ENCODE measurements at regions not wholly inside any gene's neighbourhood (a gene's known extent, or its start where the extent isn't known, plus 50 kb on each side); places are given as distances from the start of the nearest gene placed in this dataset.

DNA sequence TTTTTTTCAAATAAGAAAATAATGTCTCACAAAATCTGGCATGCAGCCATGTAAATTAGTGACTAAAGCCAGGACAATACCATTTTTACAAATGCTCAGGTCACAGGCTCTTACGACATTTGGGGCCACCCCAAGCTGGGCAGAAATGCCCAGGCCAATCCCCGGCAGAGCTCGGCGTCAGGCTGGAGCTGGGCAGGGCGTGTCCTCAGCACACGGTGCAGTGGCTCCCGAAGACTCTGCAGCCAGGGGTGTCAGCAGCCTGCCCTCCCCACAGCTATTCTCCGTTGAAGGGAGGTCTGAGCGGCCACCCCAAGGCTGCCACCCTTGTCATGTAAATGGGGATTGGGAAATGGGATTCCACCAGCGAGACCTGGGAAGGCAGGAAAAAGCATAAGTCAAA is 158.6 kb downstream of the DICER1 start:
- TF ChIP-seq, protein P1, sequence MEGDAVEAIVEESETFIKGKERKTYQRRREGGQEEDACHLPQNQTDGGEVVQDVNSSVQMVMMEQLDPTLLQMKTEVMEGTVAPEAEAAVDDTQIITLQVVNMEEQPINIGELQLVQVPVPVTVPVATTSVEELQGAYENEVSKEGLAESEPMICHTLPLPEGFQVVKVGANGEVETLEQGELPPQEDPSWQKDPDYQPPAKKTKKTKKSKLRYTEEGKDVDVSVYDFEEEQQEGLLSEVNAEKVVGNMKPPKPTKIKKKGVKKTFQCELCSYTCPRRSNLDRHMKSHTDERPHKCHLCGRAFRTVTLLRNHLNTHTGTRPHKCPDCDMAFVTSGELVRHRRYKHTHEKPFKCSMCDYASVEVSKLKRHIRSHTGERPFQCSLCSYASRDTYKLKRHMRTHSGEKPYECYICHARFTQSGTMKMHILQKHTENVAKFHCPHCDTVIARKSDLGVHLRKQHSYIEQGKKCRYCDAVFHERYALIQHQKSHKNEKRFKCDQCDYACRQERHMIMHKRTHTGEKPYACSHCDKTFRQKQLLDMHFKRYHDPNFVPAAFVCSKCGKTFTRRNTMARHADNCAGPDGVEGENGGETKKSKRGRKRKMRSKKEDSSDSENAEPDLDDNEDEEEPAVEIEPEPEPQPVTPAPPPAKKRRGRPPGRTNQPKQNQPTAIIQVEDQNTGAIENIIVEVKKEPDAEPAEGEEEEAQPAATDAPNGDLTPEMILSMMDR (conservative IDR thresholded peaks at IDR 0.05; ENCODE audit: low read depth in 2 of 2) = no peak
- TF ChIP-seq EZH2 (IDR thresholded peaks at IDR 0.05; ENCODE audit: low read depth, unreplicated experiment) (no peak), POLR2AphosphoS5 (IDR thresholded peaks at IDR 0.05; ENCODE audit: low read depth) (no peak), ZNF331 (CRISPR knock-in tag; IDR thresholded peaks at IDR 0.05; ENCODE audit: low read depth) (no peak), CREB1 (CRISPR knock-in tag; IDR thresholded peaks at IDR 0.05; ENCODE audit: low read depth) (no peak), EZH2phosphoT487 (IDR thresholded peaks at IDR 0.05; ENCODE audit: unreplicated experiment) (no peak), ZNF114 (CRISPR knock-in tag; IDR thresholded peaks at IDR 0.05) (no peak)
- TF ChIP-seq, protein P2, sequence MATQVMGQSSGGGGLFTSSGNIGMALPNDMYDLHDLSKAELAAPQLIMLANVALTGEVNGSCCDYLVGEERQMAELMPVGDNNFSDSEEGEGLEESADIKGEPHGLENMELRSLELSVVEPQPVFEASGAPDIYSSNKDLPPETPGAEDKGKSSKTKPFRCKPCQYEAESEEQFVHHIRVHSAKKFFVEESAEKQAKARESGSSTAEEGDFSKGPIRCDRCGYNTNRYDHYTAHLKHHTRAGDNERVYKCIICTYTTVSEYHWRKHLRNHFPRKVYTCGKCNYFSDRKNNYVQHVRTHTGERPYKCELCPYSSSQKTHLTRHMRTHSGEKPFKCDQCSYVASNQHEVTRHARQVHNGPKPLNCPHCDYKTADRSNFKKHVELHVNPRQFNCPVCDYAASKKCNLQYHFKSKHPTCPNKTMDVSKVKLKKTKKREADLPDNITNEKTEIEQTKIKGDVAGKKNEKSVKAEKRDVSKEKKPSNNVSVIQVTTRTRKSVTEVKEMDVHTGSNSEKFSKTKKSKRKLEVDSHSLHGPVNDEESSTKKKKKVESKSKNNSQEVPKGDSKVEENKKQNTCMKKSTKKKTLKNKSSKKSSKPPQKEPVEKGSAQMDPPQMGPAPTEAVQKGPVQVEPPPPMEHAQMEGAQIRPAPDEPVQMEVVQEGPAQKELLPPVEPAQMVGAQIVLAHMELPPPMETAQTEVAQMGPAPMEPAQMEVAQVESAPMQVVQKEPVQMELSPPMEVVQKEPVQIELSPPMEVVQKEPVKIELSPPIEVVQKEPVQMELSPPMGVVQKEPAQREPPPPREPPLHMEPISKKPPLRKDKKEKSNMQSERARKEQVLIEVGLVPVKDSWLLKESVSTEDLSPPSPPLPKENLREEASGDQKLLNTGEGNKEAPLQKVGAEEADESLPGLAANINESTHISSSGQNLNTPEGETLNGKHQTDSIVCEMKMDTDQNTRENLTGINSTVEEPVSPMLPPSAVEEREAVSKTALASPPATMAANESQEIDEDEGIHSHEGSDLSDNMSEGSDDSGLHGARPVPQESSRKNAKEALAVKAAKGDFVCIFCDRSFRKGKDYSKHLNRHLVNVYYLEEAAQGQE (IDR thresholded peaks at IDR 0.05; ENCODE audit: unreplicated experiment) = no peak
